SK-N-MC (cell line): ENCODE measurements at regions not wholly inside any gene's neighbourhood (a gene's known extent, or its start where the extent isn't known, plus 50 kb on each side); places are given as distances from the start of the nearest gene placed in this dataset.

ENCODE experiments used
- EZH2 ChIP-seq: fragments of 200-600 bp; sonication (generic); IDR thresholded peaks from one replicate; pipeline ENCODE4 v1.6.1; 2017; ENCODE audit warnings: antibody characterized with exemption
- FOXP2 ChIP-seq: optimal IDR thresholded peaks from 2 replicates; pipeline ENCODE3; 2011; ENCODE audit warnings: mild to moderate bottlenecking, moderate library complexity; ENCODE audit not compliant: insufficient read depth; ENCODE audit errors: extremely low read length, control extremely low read depth
- POLR2AphosphoS5 ChIP-seq: IDR thresholded peaks from 2 replicates; pipeline ENCODE4 v1.6.1; 2012; ENCODE audit warnings: mild to moderate bottlenecking, low read depth, low read length, borderline replicate concordance

DNA sequence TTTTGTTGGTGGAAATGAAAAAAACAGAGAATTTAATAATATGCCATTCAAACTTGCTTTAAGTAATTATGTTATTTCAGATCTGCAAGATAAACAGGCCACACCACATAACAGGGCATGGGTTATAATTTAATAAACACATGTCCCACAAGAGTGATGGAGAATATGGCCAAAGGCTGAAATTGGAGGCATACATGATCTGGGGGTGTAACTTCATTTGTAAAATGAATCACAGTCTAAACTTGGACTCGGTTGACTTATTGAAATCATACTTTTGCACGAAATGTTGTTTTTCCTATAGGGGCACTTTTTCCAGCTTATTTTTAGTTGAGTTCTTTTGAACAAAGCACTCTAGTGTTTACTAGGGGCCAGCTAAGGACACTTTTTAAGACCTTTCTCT is 151.6 kb downstream of the TMEM26 start:
- TF ChIP-seq POLR2AphosphoS5 = no peak
- no peak for TF ChIP-seq FOXP2
- TF ChIP-seq EZH2 = no peak
